Mesenchymal stem cell (in vitro differentiated cells and primary cell): ENCODE measurements at regions not wholly inside any gene's neighbourhood (a gene's known extent, or its start where the extent isn't known, plus 50 kb on each side); places are given as distances from the start of the nearest gene placed in this dataset.
"Not testable (repeated sequence)": the region's sequence is repeated elsewhere in the genome, so short reads cannot be mapped to it uniquely, and the experiment has no call there.

ENCODE experiments used
- DNase-seq: peaks from one replicate; pipeline ENCODE4 v3.0.0-alpha.2; 2013
- H2AFZ ChIP-seq: one replicate; pipeline ENCODE4 v1.6.1; 2013; ENCODE audit warnings: low read depth, mild to moderate bottlenecking, control low read depth, inconsistent platforms, low read length, moderate library complexity
- H2AK5ac ChIP-seq: 2 replicates; pipeline ENCODE4 v1.6.1; 2013; ENCODE audit warnings: low read length, moderate library complexity, mild to moderate bottlenecking, inconsistent platforms; ENCODE audit not compliant: severe bottlenecking
- H2BK120ac ChIP-seq: one replicate; pipeline ENCODE4 v1.6.1; 2013; ENCODE audit warnings: low read depth, mild to moderate bottlenecking, inconsistent platforms, low read length, moderate library complexity
- H2BK12ac ChIP-seq, 2 experiments: one replicate each; pipeline ENCODE4 v1.6.1; 2013; ENCODE audit warnings: inconsistent platforms in 2 of 2, low read length in 2 of 2, mild to moderate bottlenecking in 2 of 2, moderate library complexity in 2 of 2, control low read depth in 1 of 2
- H2BK15ac ChIP-seq: one replicate; pipeline ENCODE4 v1.6.1; 2013; ENCODE audit warnings: mild to moderate bottlenecking, low read depth, inconsistent platforms; ENCODE audit not compliant: poor library complexity, severe bottlenecking
- H2BK5ac ChIP-seq: 2 replicates; pipeline ENCODE4 v1.6.1; 2013; ENCODE audit warnings: low read depth, mild to moderate bottlenecking, low read length, control low read depth, inconsistent platforms; ENCODE audit not compliant: poor library complexity, severe bottlenecking
- H3K14ac ChIP-seq, 2 experiments: one replicate each; pipeline ENCODE4 v1.6.1; 2013; ENCODE audit warnings: inconsistent platforms in 2 of 2, low read length in 2 of 2, control low read depth in 1 of 2, mild to moderate bottlenecking in 1 of 2, moderate library complexity in 1 of 2
- H3K18ac ChIP-seq, 2 experiments: one replicate each; pipeline ENCODE4 v1.6.1; 2013; ENCODE audit warnings: inconsistent platforms in 2 of 2, low read length in 2 of 2, control low read depth in 1 of 2, low read depth in 1 of 2, mild to moderate bottlenecking in 1 of 2
- H3K23ac ChIP-seq, 2 experiments: one replicate each; pipeline ENCODE4 v1.6.1; 2013; ENCODE audit warnings: inconsistent platforms in 2 of 2, low read length in 2 of 2, mild to moderate bottlenecking in 2 of 2, moderate library complexity in 2 of 2, control low read depth in 1 of 2
- H3K27ac ChIP-seq: 2 replicates; pipeline ENCODE4 v1.5.1; 2013; ENCODE audit warnings: mild to moderate bottlenecking, moderate library complexity, low read length, control low read depth, inconsistent platforms; ENCODE audit not compliant: poor library complexity, severe bottlenecking
- H3K27me3 ChIP-seq, 2 experiments: 2 replicates each; pipeline versions ENCODE4 v1.6.1 to v1.7.0; 2013; ENCODE audit warnings: low read length in 2 of 2, mild to moderate bottlenecking in 2 of 2, moderate library complexity in 2 of 2, control low read depth in 1 of 2, inconsistent platforms in 1 of 2; ENCODE audit not compliant: control insufficient read depth in 1 of 2, insufficient read depth in 1 of 2
- H3K36me3 ChIP-seq, 2 experiments: 2 replicates each; pipeline versions ENCODE4 v1.6.1 to v1.7.0; 2013; ENCODE audit warnings: low read length in 2 of 2, control low read depth in 1 of 2, inconsistent platforms in 1 of 2, low read depth in 1 of 2, mild to moderate bottlenecking in 1 of 2; ENCODE audit not compliant: insufficient read depth in 2 of 2, control insufficient read depth in 1 of 2
- H3K4ac ChIP-seq, 2 experiments: one replicate each; pipeline ENCODE4 v1.6.1; 2013; ENCODE audit warnings: inconsistent platforms in 2 of 2, low read length in 2 of 2, mild to moderate bottlenecking in 2 of 2, moderate library complexity in 2 of 2, control low read depth in 1 of 2, low read depth in 1 of 2
- H3K4me1 ChIP-seq: 2 replicates; pipeline ENCODE4 v1.6.1; 2013; ENCODE audit warnings: low read depth, low read length, control low read depth; ENCODE audit not compliant: control insufficient read depth, insufficient read depth
- H3K4me2 ChIP-seq: 2 replicates; pipeline ENCODE4 v1.6.1; 2013; ENCODE audit warnings: low read length, mild to moderate bottlenecking, inconsistent platforms; ENCODE audit not compliant: poor library complexity, severe bottlenecking
- H3K4me3 ChIP-seq, 2 experiments: 2 replicates each; pipeline versions ENCODE4 v1.5.1 to v1.7.0; 2013; ENCODE audit warnings: low read length in 2 of 2, mild to moderate bottlenecking in 2 of 2, control low read depth in 1 of 2, low read depth in 1 of 2; ENCODE audit not compliant: insufficient read depth in 1 of 2
- H3K79me1 ChIP-seq: replicated peaks from 2 replicates; pipeline ENCODE4 v1.6.1; 2013; ENCODE audit warnings: mild to moderate bottlenecking, control low read depth, low read length, inconsistent platforms; ENCODE audit not compliant: poor library complexity, severe bottlenecking
- H3K9ac ChIP-seq: 2 replicates; pipeline ENCODE4 v1.7.0; 2013; ENCODE audit warnings: mild to moderate bottlenecking, low read length, moderate library complexity
- H3K9me3 ChIP-seq: 2 replicates; pipeline ENCODE4 v1.7.0; 2013; ENCODE audit warnings: mild to moderate bottlenecking, low read length; ENCODE audit not compliant: control insufficient read depth
- H4K8ac ChIP-seq: one replicate; pipeline ENCODE4 v1.6.1; 2013; ENCODE audit warnings: inconsistent platforms, mild to moderate bottlenecking, low read length, moderate library complexity
- H4K91ac ChIP-seq: one replicate; pipeline ENCODE4 v1.6.1; 2013; ENCODE audit warnings: mild to moderate bottlenecking, low read length, inconsistent platforms
- WGBS: methylation state at CpG from one replicate; pipeline ENCODE4 v1.1.7; 2013; ENCODE audit warnings: mixed read lengths; 5-methylcytosine and 5-hydroxymethylcytosine counted together

GRCh38 chr4:154907345-154908045, 126.4 kb downstream of the RBM46 start:
- H3K14ac ChIP-seq, H2BK12ac ChIP-seq, H3K4ac ChIP-seq, H3K27ac ChIP-seq, H3K4me3 ChIP-seq, H3K36me3 ChIP-seq, H3K18ac ChIP-seq, H2BK15ac ChIP-seq, H3K23ac ChIP-seq, H4K91ac ChIP-seq, H2AFZ ChIP-seq, H2AK5ac ChIP-seq, H3K4me1 ChIP-seq, H2BK120ac ChIP-seq, H3K4me2 ChIP-seq, H4K8ac ChIP-seq, H2BK5ac ChIP-seq, H3K9ac ChIP-seq, H3K9me3 ChIP-seq, H3K79me1 ChIP-seq, DNase-seq, H3K27me3 ChIP-seq: not testable (repeated sequence)
- WGBS, result 87% methylated on average over 14 of the region's 17 CpGs

GRCh38 chr4:154908168-154908567, 127.1 kb downstream of the RBM46 start:
- Histone ChIP-seq H2AFZ (no peak overlapping the region), H3K27ac (no peak overlapping the region), H3K27me3 (no peaks in the 10 kb centered on the region), H2BK12ac (no peak overlapping the region), H3K4me2 (no peak overlapping the region), H2BK15ac (no peak overlapping the region), H3K23ac (no peak overlapping the region), H2AK5ac (no peak overlapping the region), H3K36me3 (no peaks in the 10 kb centered on the region), H4K91ac (no peak overlapping the region), H3K79me1 (no peaks in the 10 kb centered on the region), H3K14ac (no peak overlapping the region), H3K4me1 (no peaks in the 10 kb centered on the region), H2BK120ac (no peak overlapping the region), H3K4ac (no peak overlapping the region), H3K18ac (no peak overlapping the region), H3K9me3 (no peaks in the 10 kb centered on the region), H4K8ac (no peak overlapping the region), H3K4me3 (no peak overlapping the region), H3K9ac (no peak overlapping the region), H2BK5ac (no peak overlapping the region)
- no peak for DNase-seq
- WGBS, result 90% methylated on average over 1 of the region's 1 CpG

GRCh38 chr4:154911097-154911496, 130.0 kb downstream of the RBM46 start:
- no peak overlapping the region for H3K4me2 ChIP-seq
- no peak overlapping the region for H3K27ac ChIP-seq

GRCh38 chr4:154911608-154912098, 130.6 kb downstream of the RBM46 start:
- Histone ChIP-seq H3K4me1 (no peaks in the 10 kb centered on the region), H4K91ac (no peak overlapping the region), H2BK120ac (no peak overlapping the region), H3K14ac (no peak overlapping the region), H3K4me3 (no peak overlapping the region), H3K27ac (no peak overlapping the region), H2AK5ac (no peak overlapping the region), H3K4ac (no peak overlapping the region), H3K4me2 (no peak overlapping the region), H3K23ac (no peak overlapping the region), H3K18ac (no peak overlapping the region), H2BK5ac (no peak overlapping the region), H3K79me1 (no peaks in the 10 kb centered on the region), H2AFZ (no peak overlapping the region), H2BK15ac (no peak overlapping the region), H3K9me3 (no peaks in the 10 kb centered on the region), H3K27me3 (no peaks in the 10 kb centered on the region), H2BK12ac (no peak overlapping the region), H3K36me3 (no peaks in the 10 kb centered on the region), H4K8ac (no peak overlapping the region), H3K9ac (no peak overlapping the region)
- 65% methylated on average over 3 of the region's 3 CpGs for WGBS
- DNase-seq, result no peak

More at GRCh38 chr4:154911097-154911496, 130.0 kb downstream of the RBM46 start:
- Histone ChIP-seq H3K4me3 (no peak overlapping the region), H3K23ac (no peak overlapping the region), H3K18ac (no peak overlapping the region), H4K8ac (no peak overlapping the region), H2AFZ (no peak overlapping the region), H2BK15ac (no peak overlapping the region), H3K27me3 (no peaks in the 10 kb centered on the region), H2AK5ac (no peak overlapping the region), H3K79me1 (no peaks in the 10 kb centered on the region), H2BK120ac (no peak overlapping the region), H2BK12ac (no peak overlapping the region), H2BK5ac (no peak overlapping the region), H3K4me1 (no peaks in the 10 kb centered on the region), H3K14ac (no peak overlapping the region), H3K9ac (no peak overlapping the region), H3K4ac (no peak overlapping the region), H4K91ac (no peak overlapping the region), H3K36me3 (no peaks in the 10 kb centered on the region), H3K9me3 (no peaks in the 10 kb centered on the region)
- DNase-seq, result no peak
- 52% methylated on average over 1 of the region's 1 CpG for WGBS
